IMR-90 (cell line): ENCODE measurements at regions not wholly inside any gene's neighbourhood (a gene's known extent, or its start where the extent isn't known, plus 50 kb on each side); places are given as distances from the start of the nearest gene placed in this dataset.

Source experiments
- ATAC-seq: fragments of 200-7000 bp; cut with Tn5 transposase; 2 replicates; pipeline ENCODE4 v1.9.1; 2020; ENCODE audit warnings: low read depth, mild to moderate bottlenecking, moderate library complexity
- BruUV-seq: library from RNA; stranded (reverse); fragments of 400-500 nt; replicated peaks from 2 replicates; lab custom pipeline; 2021; lab: Mats Ljungman, UMichigan
- CTCF ChIA-PET: fragments of 300-600 bp; formaldehyde crosslinking; extraction: SDS; loops from one replicate; lab custom pipeline; 2021; ENCODE audit warnings: antibody characterized with exemption; lab: Yijun Ruan, JAX
- POLR2A ChIA-PET: fragments of 300-600 bp; sonication (Branson Sonifier 250); formaldehyde crosslinking; loops from one replicate; lab custom pipeline; 2022; ENCODE audit warnings: antibody characterized with exemption; ENCODE audit not compliant: unreplicated experiment; lab: Charles Lee
- DNase-seq: peaks from one replicate; pipeline ENCODE4 v3.0.0; 2013
- H2AFZ ChIP-seq: replicated peaks from 2 replicates; pipeline ENCODE3; 2013; ENCODE audit warnings: low read length, mild to moderate bottlenecking; ENCODE audit not compliant: poor library complexity
- H2AK5ac ChIP-seq: 2 replicates; pipeline ENCODE4 v1.6.1; 2013; ENCODE audit warnings: low read depth, low read length, inconsistent platforms
- H2AK9ac ChIP-seq: replicated peaks from 2 replicates; pipeline ENCODE3; 2013; ENCODE audit warnings: mild to moderate bottlenecking, low read depth, low read length, moderate library complexity; ENCODE audit not compliant: poor library complexity
- H2BK120ac ChIP-seq: 2 replicates; pipeline ENCODE4 v1.6.1; 2013; ENCODE audit warnings: low read depth, low read length, inconsistent platforms
- H2BK15ac ChIP-seq: 3 replicates; pipeline ENCODE4 v1.6.1; 2013; ENCODE audit warnings: low read depth, low read length, inconsistent platforms
- H2BK20ac ChIP-seq: 2 replicates; pipeline ENCODE4 v1.6.1; 2013; ENCODE audit warnings: low read depth, mild to moderate bottlenecking, inconsistent platforms, low read length, moderate library complexity
- H2BK5ac ChIP-seq: 2 replicates; pipeline ENCODE4 v1.6.1; 2013; ENCODE audit warnings: mild to moderate bottlenecking, low read depth, low read length, inconsistent platforms; ENCODE audit not compliant: poor library complexity, severe bottlenecking
- H3K14ac ChIP-seq: replicated peaks from 2 replicates; pipeline ENCODE4 v1.6.1; 2013; ENCODE audit warnings: low read depth, low read length, inconsistent platforms
- H3K18ac ChIP-seq: 2 replicates; pipeline ENCODE4 v1.6.1; 2013; ENCODE audit warnings: low read depth, low read length, control low read depth
- H3K23ac ChIP-seq: 2 replicates; pipeline ENCODE4 v1.6.1; 2013; ENCODE audit warnings: low read depth, low read length, inconsistent platforms
- H3K27ac ChIP-seq: 2 replicates; pipeline ENCODE4 v1.5.1; 2013; ENCODE audit warnings: mild to moderate bottlenecking, control low read depth, low read length; ENCODE audit not compliant: insufficient read depth
- H3K27me3 ChIP-seq: 2 replicates; pipeline ENCODE4 v1.6.1; 2013; ENCODE audit warnings: low read length; ENCODE audit not compliant: control insufficient read depth, insufficient read depth
- H3K36me3 ChIP-seq: 2 replicates; pipeline ENCODE4 v1.6.1; 2013; ENCODE audit warnings: low read length, mixed read lengths; ENCODE audit not compliant: control insufficient read depth, insufficient read depth
- H3K4ac ChIP-seq: 2 replicates; pipeline ENCODE4 v1.6.1; 2013; ENCODE audit warnings: low read depth, low read length, inconsistent platforms
- H3K4me1 ChIP-seq: 2 replicates; pipeline ENCODE4 v1.6.1; 2013; ENCODE audit warnings: low read length, mixed read lengths; ENCODE audit not compliant: control insufficient read depth, insufficient read depth
- H3K4me2 ChIP-seq: 2 replicates; pipeline ENCODE4 v1.6.1; 2013; ENCODE audit warnings: low read depth, mild to moderate bottlenecking, control low read depth, low read length, moderate library complexity
- H3K4me3 ChIP-seq: 2 replicates; pipeline ENCODE4 v1.5.1; 2013; ENCODE audit warnings: low read depth, mild to moderate bottlenecking, control low read depth, low read length, moderate library complexity; ENCODE audit not compliant: insufficient read depth
- H3K56ac ChIP-seq: 2 replicates; pipeline ENCODE4 v1.6.1; 2013; ENCODE audit warnings: low read length, inconsistent platforms; ENCODE audit not compliant: insufficient read depth; ENCODE audit errors: extremely low read depth
- H3K79me1 ChIP-seq, 2 experiments: 2 replicates each; pipeline ENCODE4 v1.6.1; 2013; ENCODE audit warnings: low read length in 2 of 2, inconsistent platforms in 1 of 2, low read depth in 1 of 2
- H3K9ac ChIP-seq: 2 replicates; pipeline ENCODE4 v1.6.1; 2013; ENCODE audit warnings: low read depth, low read length, control low read depth
- H3K9me1 ChIP-seq: 2 replicates; pipeline ENCODE4 v1.6.1; 2013; ENCODE audit warnings: low read length, inconsistent platforms; ENCODE audit not compliant: insufficient read depth
- H3K9me3 ChIP-seq: 2 replicates; pipeline ENCODE4 v1.6.1; 2013; ENCODE audit warnings: low read length; ENCODE audit not compliant: control insufficient read depth, insufficient read depth
- H4K20me1 ChIP-seq: 2 replicates; pipeline ENCODE4 v1.6.1; 2013; ENCODE audit warnings: low read length, inconsistent platforms; ENCODE audit not compliant: insufficient read depth
- H4K5ac ChIP-seq: 2 replicates; pipeline ENCODE4 v1.6.1; 2013; ENCODE audit warnings: mild to moderate bottlenecking, low read depth, low read length, control low read depth
- H4K8ac ChIP-seq, 2 experiments: 2 replicates each; pipeline ENCODE4 v1.6.1; 2013; ENCODE audit warnings: low read depth in 2 of 2, low read length in 2 of 2, control low read depth in 1 of 2, inconsistent platforms in 1 of 2
- H4K91ac ChIP-seq: 2 replicates; pipeline ENCODE4 v1.6.1; 2013; ENCODE audit warnings: low read depth, low read length, inconsistent platforms; ENCODE audit not compliant: insufficient read depth
- BHLHE40 ChIP-seq: fragments of 150-350 bp; IDR thresholded peaks from 2 replicates; pipeline ENCODE4 v1.6.1; 2016; ENCODE audit warnings: mild to moderate bottlenecking, low read depth, low read length
- MAZ ChIP-seq: IDR thresholded peaks from 2 replicates; pipeline ENCODE4 v1.6.1; 2012; ENCODE audit warnings: low read depth, mild to moderate bottlenecking, low read length, improper control_type of control experiment, moderate library complexity, borderline replicate concordance
- MXI1 ChIP-seq: IDR thresholded peaks from 2 replicates; pipeline ENCODE4 v1.6.1; 2012; ENCODE audit warnings: low read depth, mild to moderate bottlenecking, low read length, moderate library complexity, borderline replicate concordance
- RCOR1 ChIP-seq: IDR thresholded peaks from 2 replicates; pipeline ENCODE4 v1.6.1; 2012; ENCODE audit warnings: mild to moderate bottlenecking, low read length, improper control_type of control experiment; ENCODE audit not compliant: insufficient replicate concordance
- WGBS, 2 experiments: methylation state at CpG; one replicate each; pipeline versions ENCODE4 v1.1.5 to v1.1.7; 2013; ENCODE audit warnings: missing lambda C conversion rate in 2 of 2; ENCODE audit not compliant: insufficient read length in 1 of 2; ENCODE audit errors: extremely low coverage in 2 of 2; 5-methylcytosine and 5-hydroxymethylcytosine counted together
- dilution Hi-C: fragments of 300-500 bp; cut with HindIII; formaldehyde crosslinking; loops from one replicate; pipeline ENCODE4 v1.14.3; 2018; ENCODE audit warnings: low sequenced_read_pairs; ENCODE audit not compliant: unreplicated experiment
- in situ Hi-C: fragments of 300-500 bp; cut with MboI; formaldehyde crosslinking; loops from 3 replicates; pipeline ENCODE4 v1.14.3; 2019; ENCODE audit warnings: low sequenced_read_pairs, inconsistent platforms, mixed read lengths
- intact Hi-C: fragments of 100-400 bp; cut with micrococcal nuclease; formaldehyde crosslinking; loops from 2 replicates; pipeline ENCODE4 v1.10.0; 2022

DNA sequence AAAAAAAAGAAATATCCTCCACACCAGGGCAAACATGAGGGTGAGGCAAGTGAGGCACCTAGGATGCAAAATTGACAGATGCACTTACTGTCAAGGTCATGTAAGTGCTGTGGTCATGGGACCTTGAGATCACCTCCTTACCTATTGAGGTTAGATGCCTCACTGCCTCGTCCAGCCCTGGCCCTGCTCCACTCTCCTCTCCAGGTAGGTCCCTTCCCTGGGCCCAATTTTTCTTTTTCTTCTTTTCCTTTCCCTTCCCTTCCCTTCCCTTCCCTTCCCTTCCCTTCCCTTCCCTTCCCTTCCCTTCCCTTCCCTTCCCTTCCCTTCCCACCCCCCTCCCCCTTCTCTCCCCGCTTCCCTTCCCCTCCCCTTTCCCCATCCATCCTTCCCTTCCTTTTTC, 71.1 kb upstream of the DLG1 start:
- WGBS, 2 experiments = 90% methylated on average over 1 of the region's 2 CpGs; no CpG with 5 or more reads in 1 of the 2 experiments
- DNase-seq (no peak), ATAC-seq (no peak)
- no peak for TF ChIP-seq MAZ
- TF ChIP-seq RCOR1 = no peak
- no peak for TF ChIP-seq BHLHE40
- TF ChIP-seq MXI1 = no peak
- Histone ChIP-seq H2AK9ac (no peak overlapping the region), H4K8ac (no peak overlapping the region), H2AFZ (no peak overlapping the region), H4K5ac (no peak overlapping the region), H4K20me1 (no peaks in the 10 kb centered on the region), H3K4me2 (no peak overlapping the region), H3K9me3 (no peaks in the 10 kb centered on the region), H2BK5ac (no peak overlapping the region), H3K14ac (no peak overlapping the region), H2BK15ac (no peak overlapping the region), H2AK5ac (no peak overlapping the region; the same call in 1 of the 2 replicates), H3K4me1 (peaks cover 24% of the 10 kb centered on the region), H3K56ac (no peak overlapping the region), H3K36me3 (no peaks in the 10 kb centered on the region), H3K9me1 (peaks cover 10% of the 10 kb centered on the region), H3K18ac (no peak overlapping the region), H3K27me3 (peaks cover 10% of the 10 kb centered on the region), H3K4ac (no peak overlapping the region), H2BK20ac (no peak overlapping the region), H3K27ac (no peak overlapping the region), H4K91ac (no peak overlapping the region), H3K4me3 (no peak overlapping the region), H3K9ac (no peak overlapping the region), H2BK120ac (no peak overlapping the region), H3K79me1 (no peaks in the 10 kb centered on the region), H3K23ac (no peak overlapping the region)
- ChIA-PET CTCF (no interaction called here), POLR2A (no interaction called here)
- dilution Hi-C loops = no loop called here
- intact Hi-C loops = no loop called here
- in situ Hi-C loops = no loop called here
- no TSS peak for BruUV-seq
